ENCODE measurements at regions not wholly inside any gene's neighbourhood (a gene's known extent, or its start where the extent isn't known, plus 50 kb on each side); places are given as distances from the start of the nearest gene placed in this dataset.

- TF ChIP-seq CTCF (optimal IDR thresholded peaks at IDR 0.05 in 1 of 3, IDR thresholded peaks at IDR 0.05 in 1 of 3, conservative IDR thresholded peaks at IDR 0.05 in 1 of 3; ENCODE audit: extremely low read depth in 1 of 3, insufficient read depth in 2 of 3, low read length in 3 of 3) (no peak), EZH2 (IDR thresholded peaks at IDR 0.05; ENCODE audit: low read length) (no peak)
These were observed 107.5 kb upstream of the WAC start for GRCh38 chr10:28425422-28425821.

Measured in keratinocyte (primary cell).